HepG2 (cell line): ENCODE measurements at regions not wholly inside any gene's neighbourhood (a gene's known extent, or its start where the extent isn't known, plus 50 kb on each side); places are given as distances from the start of the nearest gene placed in this dataset.

Experiments used
- HMG20B ChIP-seq: conservative IDR thresholded peaks from 2 replicates; pipeline ENCODE4 v1.6.1; 2016; ENCODE audit warnings: missing genetic modification reagents, missing compliant biosample characterization
- HNRNPUL1 ChIP-seq: fragments of 200-400 bp; formaldehyde crosslinking; IDR thresholded peaks from 2 replicates; pipeline ENCODE4 v1.6.1; 2017; ENCODE audit warnings: low read depth, mild to moderate bottlenecking, low read length, moderate library complexity
- MAFG ChIP-seq: sonication (generic); formaldehyde crosslinking; IDR thresholded peaks from 2 replicates; pipeline ENCODE4 v1.5.1; 2020; ENCODE audit warnings: mild to moderate bottlenecking, missing genetic modification reagents
- MAFK ChIP-seq, 2 experiments: IDR thresholded peaks in 1 of 2; conservative IDR thresholded peaks in 1 of 2; 2 replicates each; pipeline ENCODE4 v1.6.1; 2011; ENCODE audit warnings: improper control_type of control experiment in 2 of 2, low read length in 2 of 2
- MIER2 ChIP-seq: IDR thresholded peaks from 2 replicates; pipeline ENCODE4 v1.6.1; 2016; ENCODE audit warnings: missing biosample characterization, missing genetic modification reagents
- TFDP1 ChIP-seq: IDR thresholded peaks from 2 replicates; pipeline ENCODE4 v1.6.1; 2016; ENCODE audit warnings: missing compliant biosample characterization, missing genetic modification reagents, borderline replicate concordance
- TF ChIP-seq, protein P1 (sequence below): sonication (generic); formaldehyde crosslinking; IDR thresholded peaks from 2 replicates; pipeline ENCODE4 v1.4.0; 2020; ENCODE audit warnings: missing genetic modification reagents
- TF ChIP-seq, protein P2 (sequence below): sonication (generic); formaldehyde crosslinking; IDR thresholded peaks from 2 replicates; pipeline ENCODE4 v1.4.0; 2020; ENCODE audit warnings: missing genetic modification reagents, mild to moderate bottlenecking, borderline replicate concordance

DNA sequence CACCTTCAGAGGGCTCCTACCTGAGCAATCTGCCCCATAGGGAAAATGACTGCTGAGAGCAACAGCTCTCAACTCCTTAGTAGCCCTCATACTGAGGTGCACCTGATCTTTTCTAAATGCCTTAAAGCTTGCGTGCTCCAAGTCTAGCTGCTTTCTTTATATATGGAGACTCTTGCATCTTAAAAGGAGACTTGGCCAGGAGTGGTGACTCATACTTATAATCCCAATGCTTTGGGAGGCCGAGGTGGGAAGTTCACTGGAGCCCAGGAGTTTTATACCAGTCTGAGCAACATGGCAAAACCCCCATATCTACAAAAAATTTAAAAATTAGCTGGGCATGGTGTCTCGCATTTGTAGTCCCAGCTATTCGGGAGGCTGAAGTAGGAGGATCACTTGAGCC is 78.1 kb upstream of the TRIM2 start (continued):
- no peak for TF ChIP-seq MAFK (conservative IDR thresholded peaks at IDR 0.05 in 1 of 2, IDR thresholded peaks at IDR 0.05 in 1 of 2; ENCODE audit: low read length in 2 of 2)
- TF ChIP-seq MIER2 (CRISPR knock-in tag): no peak
- TF ChIP-seq, protein P1, sequence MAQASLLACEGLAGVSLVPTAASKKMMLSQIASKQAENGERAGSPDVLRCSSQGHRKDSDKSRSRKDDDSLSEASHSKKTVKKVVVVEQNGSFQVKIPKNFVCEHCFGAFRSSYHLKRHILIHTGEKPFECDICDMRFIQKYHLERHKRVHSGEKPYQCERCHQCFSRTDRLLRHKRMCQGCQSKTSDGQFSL (CRISPR knock-in tag): no peak
- no peak for TF ChIP-seq HMG20B (CRISPR knock-in tag)
- TF ChIP-seq HNRNPUL1: no peak
- TF ChIP-seq, protein P2, sequence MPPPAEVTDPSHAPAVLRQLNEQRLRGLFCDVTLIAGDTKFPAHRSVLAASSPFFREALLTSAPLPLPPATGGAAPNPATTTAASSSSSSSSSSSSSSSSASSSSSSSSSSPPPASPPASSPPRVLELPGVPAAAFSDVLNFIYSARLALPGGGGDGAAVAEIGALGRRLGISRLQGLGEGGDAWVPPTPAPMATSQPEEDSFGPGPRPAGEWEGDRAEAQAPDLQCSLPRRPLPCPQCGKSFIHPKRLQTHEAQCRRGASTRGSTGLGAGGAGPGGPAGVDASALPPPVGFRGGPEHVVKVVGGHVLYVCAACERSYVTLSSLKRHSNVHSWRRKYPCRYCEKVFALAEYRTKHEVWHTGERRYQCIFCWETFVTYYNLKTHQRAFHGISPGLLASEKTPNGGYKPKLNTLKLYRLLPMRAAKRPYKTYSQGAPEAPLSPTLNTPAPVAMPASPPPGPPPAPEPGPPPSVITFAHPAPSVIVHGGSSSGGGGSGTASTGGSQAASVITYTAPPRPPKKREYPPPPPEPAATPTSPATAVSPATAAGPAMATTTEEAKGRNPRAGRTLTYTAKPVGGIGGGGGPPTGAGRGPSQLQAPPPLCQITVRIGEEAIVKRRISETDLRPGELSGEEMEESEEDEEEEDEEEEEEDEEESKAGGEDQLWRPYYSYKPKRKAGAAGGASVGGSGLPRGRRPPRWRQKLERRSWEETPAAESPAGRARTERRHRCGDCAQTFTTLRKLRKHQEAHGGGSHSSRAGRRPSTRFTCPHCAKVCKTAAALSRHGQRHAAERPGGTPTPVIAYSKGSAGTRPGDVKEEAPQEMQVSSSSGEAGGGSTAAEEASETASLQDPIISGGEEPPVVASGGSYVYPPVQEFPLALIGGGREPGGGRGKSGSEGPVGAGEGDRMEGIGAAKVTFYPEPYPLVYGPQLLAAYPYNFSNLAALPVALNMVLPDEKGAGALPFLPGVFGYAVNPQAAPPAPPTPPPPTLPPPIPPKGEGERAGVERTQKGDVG (CRISPR knock-in tag): no peak
- TF ChIP-seq TFDP1 (CRISPR knock-in tag): no peak
- TF ChIP-seq MAFG (CRISPR knock-in tag): no peak
